ENCODE measurements at regions not wholly inside any gene's neighbourhood (a gene's known extent, or its start where the extent isn't known, plus 50 kb on each side); places are given as distances from the start of the nearest gene placed in this dataset.

GRCh38 chr2:164306872-164307271 lies 314.4 kb downstream of the GRB14 start:
- in situ Hi-C loops (cut with MboI; ENCODE audit: low sequenced_read_pairs) = no loop called here

DNA sequence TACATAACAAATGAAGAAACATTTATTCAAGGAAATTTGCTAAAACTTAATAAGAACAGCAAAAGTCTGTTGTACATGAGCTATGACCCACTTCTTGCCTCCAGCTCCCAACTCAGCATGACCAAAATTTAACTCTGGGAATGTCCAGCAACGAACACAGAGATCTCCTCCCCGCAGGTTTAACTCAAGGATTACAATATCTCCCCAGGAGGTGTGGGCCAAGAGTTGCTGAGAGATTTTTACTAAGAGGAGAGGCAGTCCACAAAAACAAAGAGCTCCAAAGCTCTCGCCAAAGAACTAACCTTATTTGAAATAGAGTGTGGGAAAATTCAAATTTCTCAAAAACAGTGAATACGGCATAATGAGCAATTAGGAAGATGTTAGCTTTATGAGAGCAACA lies 318.5 kb downstream of the GRB14 start:
- in situ Hi-C loops (cut with MboI; ENCODE audit: low sequenced_read_pairs) = no loop called here

DNA sequence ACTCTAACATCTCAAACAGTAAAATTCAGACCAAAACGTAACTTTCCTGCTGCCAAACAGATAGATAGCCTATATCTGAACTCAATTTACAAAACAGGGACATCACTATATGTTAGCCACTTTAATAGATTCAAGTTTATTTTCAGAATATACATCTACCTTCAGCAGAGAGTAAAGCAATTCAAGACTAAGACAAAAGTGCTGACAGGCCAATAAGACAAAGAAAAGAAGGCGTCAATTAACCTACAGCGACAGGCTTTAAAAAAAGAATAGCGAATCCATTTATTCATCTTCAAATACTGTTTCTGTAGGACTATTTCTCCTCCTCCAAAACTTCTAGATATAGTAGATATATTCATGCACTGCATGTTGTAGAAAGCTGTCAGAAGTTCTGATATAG lies 333.0 kb downstream of the GRB14 start:
- in situ Hi-C loops (cut with MboI; ENCODE audit: low sequenced_read_pairs) = no loop called here

- in situ Hi-C loops (cut with MboI; ENCODE audit: low sequenced_read_pairs) = no loop called here
Observed at GRCh38 chr2:164287056-164287455, 334.2 kb downstream of the GRB14 start.

DNA sequence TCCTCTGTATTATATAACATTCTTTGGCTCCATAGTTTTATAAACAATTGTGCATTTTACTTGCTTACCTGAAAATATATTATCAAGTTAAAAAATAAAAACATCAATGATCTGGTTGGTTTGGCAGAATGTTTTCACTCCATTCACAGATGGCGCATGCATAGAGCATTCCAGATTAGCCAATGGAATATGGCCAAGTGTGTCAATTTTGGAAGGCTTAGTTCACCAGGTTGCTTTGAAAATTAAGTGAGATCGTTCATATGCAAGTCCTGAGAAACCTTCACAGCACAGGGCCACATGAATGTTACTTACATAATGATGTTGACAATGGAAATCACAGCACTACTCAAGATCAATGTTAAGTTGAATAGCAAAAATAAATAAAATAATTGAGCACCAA lies 335.7 kb downstream of the GRB14 start:
- in situ Hi-C loops (cut with MboI; ENCODE audit: low sequenced_read_pairs) = no loop called here

DNA sequence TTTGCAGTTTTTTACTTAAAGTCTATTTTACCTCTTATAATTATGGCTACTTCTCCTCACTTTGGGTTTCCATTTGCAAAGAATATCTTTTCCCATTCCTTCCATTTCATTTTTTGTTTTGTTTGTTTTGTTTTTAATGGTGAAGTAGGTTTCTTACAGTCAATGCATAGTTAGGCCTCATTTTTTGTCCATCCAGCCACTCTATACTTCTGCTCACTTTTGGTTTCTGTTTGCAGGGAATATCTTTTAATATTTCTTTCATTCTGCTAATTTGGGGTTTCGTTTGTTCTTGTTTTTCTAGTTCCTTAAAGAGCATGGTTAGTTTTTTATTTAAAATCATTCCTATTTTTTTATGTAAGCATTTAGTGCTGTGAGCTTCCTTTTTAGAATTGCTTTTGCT lies 339.4 kb downstream of the GRB14 start:
- in situ Hi-C loops (cut with MboI; ENCODE audit: low sequenced_read_pairs) = no loop called here

GRCh38 chr2:164275659-164276058 lies 345.6 kb downstream of the GRB14 start:
- in situ Hi-C loops (cut with MboI; ENCODE audit: low sequenced_read_pairs) = no loop called here

DNA sequence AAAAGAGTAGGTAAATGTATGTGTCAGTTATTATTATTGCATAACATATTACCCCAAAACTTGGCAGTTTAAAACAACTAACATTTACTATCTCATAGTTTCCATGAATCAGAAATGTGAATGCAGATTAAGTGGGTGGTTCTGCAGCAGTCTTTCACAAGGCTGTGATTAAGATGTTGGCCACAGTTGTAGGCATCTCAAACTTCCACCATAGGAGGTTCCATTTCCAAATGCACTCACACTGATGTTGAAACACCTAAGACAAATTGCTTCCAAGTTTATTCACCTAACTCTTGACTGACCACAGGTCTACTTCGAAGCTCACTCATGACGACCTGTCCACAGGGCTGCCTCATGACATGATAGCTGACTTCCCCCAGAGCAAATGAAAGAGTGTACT lies 360.8 kb downstream of the GRB14 start:
- in situ Hi-C loops (cut with MboI; ENCODE audit: low sequenced_read_pairs) = no loop called here

GRCh38 chr2:164257742-164258141 lies 363.5 kb downstream of the GRB14 start:
- in situ Hi-C loops (cut with MboI; ENCODE audit: low sequenced_read_pairs) = no loop called here

- in situ Hi-C loops (cut with MboI; ENCODE audit: low sequenced_read_pairs) = no loop called here
Observed at GRCh38 chr2:164252568-164253287, 368.6 kb downstream of the GRB14 start.

DNA sequence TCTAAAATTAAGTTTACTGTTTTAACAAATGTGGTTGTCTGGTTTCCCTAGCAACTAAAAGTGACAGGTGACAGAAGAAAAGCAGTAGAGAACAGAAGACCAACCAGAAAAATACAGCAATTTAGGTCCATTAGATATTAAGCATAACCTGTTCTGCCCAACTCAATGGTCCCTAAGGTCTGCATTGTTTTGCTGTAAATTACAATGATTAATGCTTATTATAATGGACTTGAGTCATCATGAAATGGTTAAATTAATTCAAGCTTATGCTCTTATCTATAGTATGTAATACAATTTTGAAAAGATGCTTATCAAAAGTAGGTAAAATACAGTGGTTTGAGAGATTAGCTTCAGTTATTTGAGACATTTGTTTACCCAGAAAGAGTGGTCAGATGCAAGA lies 378.0 kb downstream of the GRB14 start:
- in situ Hi-C loops (cut with MboI; ENCODE audit: low sequenced_read_pairs) = no loop called here

GRCh38 chr2:164242409-164242808 lies 378.9 kb downstream of the GRB14 start:
- in situ Hi-C loops (cut with MboI; ENCODE audit: low sequenced_read_pairs) = no loop called here

DNA sequence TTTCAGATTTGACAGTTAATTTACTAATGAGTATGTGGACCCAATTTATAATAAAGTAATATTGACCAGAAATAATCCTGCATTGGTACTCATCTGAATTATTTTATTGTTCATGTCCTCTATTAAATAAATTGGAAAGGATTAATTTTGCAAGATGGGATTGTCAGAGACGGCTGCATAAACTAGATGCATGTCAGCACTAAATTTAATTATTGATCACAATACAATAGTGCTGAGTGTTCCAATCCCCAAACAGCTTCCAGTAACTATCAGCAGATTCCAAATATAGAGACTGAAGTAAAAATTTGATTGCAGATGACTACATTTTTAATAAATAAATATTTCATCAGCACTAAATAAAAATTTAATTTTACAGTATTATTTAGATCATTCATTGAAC lies 387.2 kb downstream of the GRB14 start:
- in situ Hi-C loops (cut with MboI; ENCODE audit: low sequenced_read_pairs) = no loop called here

DNA sequence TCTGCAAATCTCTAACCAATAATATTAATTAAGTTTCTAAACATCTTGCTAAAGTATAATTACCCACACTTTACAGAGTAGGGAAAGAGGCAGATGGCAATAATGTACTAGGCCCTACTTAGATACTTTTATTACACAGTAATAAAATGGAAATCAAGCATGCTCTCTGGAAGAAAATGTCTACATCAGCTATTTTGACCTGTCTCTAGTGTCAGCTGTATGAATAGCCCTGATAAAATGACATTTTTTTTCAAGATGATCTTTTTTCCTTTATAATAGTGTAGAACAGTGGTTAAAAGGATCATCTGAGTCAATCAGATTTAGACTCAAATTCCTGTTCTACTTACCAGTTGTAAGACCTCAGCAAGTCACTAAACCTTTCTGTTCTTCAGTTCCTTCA lies 397.3 kb downstream of the GRB14 start:
- in situ Hi-C loops (cut with MboI; ENCODE audit: low sequenced_read_pairs) = no loop called here

GRCh38 chr2:164221473-164221872 lies 399.8 kb downstream of the GRB14 start:
- in situ Hi-C loops (cut with MboI; ENCODE audit: low sequenced_read_pairs) = no loop called here

DNA sequence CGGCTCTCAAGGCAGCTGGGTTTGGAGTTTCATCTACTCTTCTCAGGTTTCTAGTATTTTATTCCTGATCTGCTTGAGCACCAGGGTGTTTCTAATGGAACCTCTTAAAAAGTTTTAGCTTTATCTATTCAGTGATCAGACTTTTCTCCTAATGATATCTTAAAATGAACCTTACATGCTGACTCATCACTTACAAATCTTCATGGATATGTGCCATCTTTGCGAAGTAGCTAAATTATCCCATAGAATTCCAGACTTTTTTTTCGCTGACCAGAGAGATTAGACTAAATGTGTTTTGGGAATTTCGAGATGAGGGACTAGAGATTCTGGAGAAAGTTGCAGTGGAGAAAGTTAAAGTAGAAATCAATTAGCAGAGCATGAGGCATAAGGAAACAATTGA lies 401.0 kb downstream of the GRB14 start:
- in situ Hi-C loops (cut with MboI; ENCODE audit: low sequenced_read_pairs) = no loop called here

DNA sequence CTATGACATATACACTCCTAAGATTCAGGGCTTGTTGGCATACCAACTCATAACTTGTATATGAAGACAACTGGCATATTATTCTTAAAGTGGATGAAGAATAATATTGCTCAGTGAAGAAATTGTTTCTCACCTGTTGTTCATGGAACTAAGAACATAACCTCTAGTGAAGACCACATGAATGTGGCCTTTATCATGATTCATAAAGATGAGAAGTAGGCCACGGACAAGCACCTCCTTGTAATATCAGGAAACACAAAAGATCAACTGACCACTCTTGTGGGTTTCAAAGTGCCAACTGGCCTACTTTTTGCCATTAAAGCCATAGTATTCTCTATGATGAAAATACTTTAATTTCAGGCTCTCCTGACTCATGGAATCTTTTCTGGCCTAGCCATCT lies 407.4 kb downstream of the GRB14 start:
- in situ Hi-C loops (cut with MboI; ENCODE audit: low sequenced_read_pairs) = no loop called here

DNA sequence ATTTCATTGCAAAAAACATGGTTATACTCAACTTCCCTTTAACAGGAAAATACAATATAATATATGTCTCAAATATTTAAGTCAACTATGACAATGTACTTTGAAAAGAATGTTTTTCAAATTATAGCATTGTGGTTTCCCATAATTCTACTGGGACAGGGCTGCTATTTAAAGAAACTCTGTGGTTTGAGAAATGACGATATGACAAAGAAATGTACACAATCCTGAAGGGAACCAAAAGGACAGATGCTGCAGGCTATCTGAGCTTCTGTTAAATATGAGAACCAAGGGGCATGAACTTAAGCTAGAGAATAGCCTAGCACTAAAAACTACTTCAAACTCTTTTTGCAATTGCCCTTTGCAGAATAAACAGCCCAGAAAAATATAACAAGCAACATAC lies 415.9 kb downstream of the GRB14 start:
- in situ Hi-C loops (cut with MboI; ENCODE audit: low sequenced_read_pairs) = no loop called here

DNA sequence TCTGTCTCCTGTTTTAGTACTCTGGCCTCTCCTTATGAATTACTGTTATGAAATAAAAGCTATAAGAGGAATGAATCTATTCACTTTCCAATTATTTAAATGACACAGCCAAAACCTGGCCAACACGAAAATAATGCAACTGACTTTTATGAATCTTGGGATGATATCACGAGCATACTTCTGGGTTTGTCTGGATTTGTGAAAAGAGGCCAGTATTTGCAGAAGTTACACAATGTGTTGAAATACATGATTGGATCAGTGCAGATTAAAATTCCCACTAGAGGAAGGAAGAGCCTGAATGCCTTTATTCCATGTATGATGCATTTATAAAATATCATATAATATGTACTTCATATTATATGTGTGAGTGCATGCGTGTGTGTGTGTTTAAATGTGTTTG lies 418.2 kb downstream of the GRB14 start:
- in situ Hi-C loops (cut with MboI; ENCODE audit: low sequenced_read_pairs) = no loop called here

GRCh38 chr2:164198256-164198655 lies 423.0 kb downstream of the GRB14 start:
- in situ Hi-C loops (cut with MboI; ENCODE audit: low sequenced_read_pairs) = no loop called here

- in situ Hi-C loops (cut with MboI; ENCODE audit: low sequenced_read_pairs) = no loop called here
Observed at GRCh38 chr2:164190700-164191099, 430.6 kb downstream of the GRB14 start.

GRCh38 chr2:164189851-164190250 lies 431.4 kb downstream of the GRB14 start:
- in situ Hi-C loops (cut with MboI; ENCODE audit: low sequenced_read_pairs) = no loop called here

- in situ Hi-C loops (cut with MboI; ENCODE audit: low sequenced_read_pairs) = no loop called here
Observed at GRCh38 chr2:164187121-164187520, 434.2 kb downstream of the GRB14 start.
